ENCODE measurements at regions not wholly inside any gene's neighbourhood (a gene's known extent, or its start where the extent isn't known, plus 50 kb on each side); places are given as distances from the start of the nearest gene placed in this dataset.

- DNase-seq (ENCODE audit: low read depth): no peak
These were observed 559.9 kb downstream of the EPM2A start for GRCh38 chr6:145175470-145175869.

DNA sequence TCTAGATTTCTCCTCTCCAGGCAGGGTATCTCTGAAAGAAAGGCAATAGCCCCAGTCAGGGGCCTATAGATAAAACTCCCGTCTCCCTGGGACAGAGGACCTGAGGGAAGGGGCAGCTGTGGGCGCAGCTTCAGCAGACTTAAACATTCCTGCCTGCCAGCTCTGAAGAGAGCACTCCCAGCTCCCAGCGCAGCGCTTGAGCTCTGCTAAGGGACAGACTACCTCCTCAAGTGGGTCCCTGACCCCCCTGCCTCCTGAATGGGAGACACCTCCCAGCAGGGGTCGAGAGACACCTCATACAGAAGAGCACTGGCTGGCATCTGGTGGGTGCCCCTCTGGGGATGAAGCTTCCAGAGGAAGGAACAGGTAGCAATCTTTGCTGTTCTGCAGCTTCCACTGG is 556.9 kb downstream of the EPM2A start:
- no peak for DNase-seq (ENCODE audit: low read depth)

- no peak for DNase-seq (ENCODE audit: low read depth)
These were observed 547.7 kb downstream of the EPM2A start for GRCh38 chr6:145187491-145188206.

DNA sequence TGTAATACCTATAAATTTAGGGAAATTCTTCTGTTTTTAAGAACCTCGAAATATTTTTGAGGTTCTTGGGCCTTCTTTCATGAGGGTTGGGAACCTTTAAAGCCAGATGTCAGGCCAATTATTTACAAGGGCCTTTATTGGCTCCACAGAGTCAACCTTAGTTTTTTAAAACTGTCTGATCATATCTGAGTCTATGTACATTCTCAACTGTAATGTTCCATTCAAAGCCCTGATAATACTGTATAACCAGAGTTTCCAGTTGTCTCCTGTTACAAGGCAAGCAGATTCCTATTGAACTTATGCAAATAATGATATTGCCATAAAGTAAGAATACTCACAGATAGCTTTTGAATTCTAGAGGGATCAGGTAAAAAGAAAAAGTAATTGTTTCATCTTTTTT is 545.5 kb downstream of the EPM2A start:
- no peak for DNase-seq (ENCODE audit: low read depth)

GRCh38 chr6:145194389-145194788 is 540.9 kb downstream of the EPM2A start:
- DNase-seq (ENCODE audit: low read depth): no peak

DNA sequence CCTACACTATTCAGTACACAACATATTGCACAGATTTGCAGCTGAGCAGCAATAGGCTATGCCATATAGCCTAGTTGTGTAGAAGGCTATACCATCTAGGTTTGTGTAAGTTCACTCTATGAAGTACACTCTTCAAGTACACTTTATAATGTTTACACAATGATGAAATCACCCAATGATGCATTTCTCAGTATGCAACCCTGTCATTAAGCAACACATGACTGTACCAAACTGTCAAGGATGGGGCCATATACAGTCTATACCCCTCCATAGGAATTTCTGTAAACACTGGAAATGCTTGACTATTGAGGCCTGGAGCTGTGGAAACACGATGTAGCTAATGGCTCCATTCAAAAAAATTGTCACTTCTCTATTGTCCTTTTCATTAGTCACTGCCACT is 535.4 kb downstream of the EPM2A start:
- DNase-seq (ENCODE audit: low read depth): no peak

GRCh38 chr6:145204301-145204700 is 531.0 kb downstream of the EPM2A start:
- no peak for DNase-seq (ENCODE audit: low read depth)

DNA sequence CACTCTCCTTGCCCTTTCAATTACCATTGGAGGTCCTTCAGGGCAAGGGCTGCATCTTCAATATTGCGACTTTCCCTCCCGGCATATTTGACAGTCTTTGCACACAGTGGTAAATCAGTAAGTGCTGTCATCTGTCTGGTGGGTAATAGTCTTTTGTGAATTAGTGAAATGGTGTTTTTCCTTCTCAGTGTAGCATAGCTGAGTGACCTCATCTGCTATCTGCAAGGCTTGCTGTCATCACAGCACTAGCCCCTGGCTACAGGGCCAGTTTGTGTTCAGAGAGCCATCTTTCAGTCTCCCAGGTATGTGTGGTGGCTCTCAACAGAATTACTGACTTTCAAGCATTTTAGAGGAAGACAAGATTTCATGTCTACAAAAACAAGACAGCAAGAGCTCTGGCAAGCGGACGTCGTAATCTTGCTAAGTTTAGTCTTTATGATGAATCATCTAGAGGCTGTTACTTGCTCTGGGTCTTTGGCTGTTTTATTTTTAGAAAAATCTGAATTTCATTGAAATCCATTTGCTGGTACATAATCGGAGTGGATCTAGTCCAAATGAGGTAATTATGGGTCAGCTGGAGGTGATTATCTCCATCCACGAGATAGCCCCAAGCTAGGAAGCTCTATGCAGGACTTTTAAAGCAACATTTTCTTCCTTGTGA is 528.9 kb downstream of the EPM2A start:
- DNase-seq (ENCODE audit: low read depth): no peak

DNA sequence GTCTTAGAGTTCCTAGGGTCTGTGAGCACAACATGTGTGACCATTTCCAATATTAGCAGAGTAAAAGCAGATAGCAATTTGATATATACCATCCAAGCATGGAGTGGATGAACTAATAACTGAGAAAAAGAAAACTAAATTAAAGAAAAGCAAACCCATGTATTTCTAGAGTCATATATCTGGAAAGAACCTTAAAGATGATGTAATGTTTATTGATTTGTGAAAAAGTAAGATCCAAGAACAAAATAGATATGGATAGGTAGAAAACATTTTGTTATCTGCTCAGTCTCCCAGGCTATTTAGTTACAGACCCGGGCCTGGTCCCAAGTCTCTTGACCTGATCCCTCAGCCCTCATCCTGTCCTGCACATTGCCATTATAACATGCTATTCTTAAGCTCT is 526.8 kb downstream of the EPM2A start:
- DNase-seq (ENCODE audit: low read depth): no peak

DNA sequence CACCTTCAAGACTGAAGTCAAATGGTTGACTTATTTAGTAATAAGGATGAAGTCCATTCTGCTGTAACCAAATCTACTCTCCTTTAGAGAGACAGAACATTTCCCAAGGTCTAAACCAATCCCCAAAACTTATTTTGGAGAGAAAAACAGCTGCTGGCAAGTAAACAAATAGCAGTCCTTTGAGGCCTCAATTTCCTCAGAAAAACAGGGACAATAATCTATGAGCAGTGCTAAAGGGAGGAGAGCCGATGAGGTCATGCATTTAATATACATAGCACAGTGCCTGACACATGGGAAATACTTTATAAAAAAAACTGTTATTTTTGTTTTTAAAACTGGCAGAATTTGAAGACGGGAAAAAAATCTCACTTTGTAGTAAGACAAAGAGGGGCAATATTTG is 526.0 kb downstream of the EPM2A start:
- no peak for DNase-seq (ENCODE audit: low read depth)

DNA sequence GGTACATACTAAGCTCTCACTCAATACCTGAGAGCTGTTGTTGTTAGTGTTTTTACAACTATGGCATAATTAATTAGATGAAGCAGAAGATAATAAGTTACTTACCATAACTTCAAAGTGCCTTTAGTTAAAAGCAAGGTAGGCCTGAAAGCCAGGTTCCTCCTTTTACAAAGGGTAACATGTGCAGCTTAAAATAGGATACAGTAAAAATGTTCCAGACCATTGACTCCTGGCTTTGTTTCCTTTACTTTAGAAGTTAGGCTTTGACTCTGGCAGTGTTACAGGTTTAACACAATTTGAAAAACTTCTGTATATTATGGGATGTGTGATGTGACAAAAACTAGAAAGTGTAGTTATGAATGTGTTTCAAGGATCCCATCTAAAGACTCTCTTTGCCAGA is 522.5 kb downstream of the EPM2A start:
- DNase-seq (ENCODE audit: low read depth): no peak

- no peak for DNase-seq (ENCODE audit: low read depth)
These were observed 521.7 kb downstream of the EPM2A start for GRCh38 chr6:145213614-145214013.

DNA sequence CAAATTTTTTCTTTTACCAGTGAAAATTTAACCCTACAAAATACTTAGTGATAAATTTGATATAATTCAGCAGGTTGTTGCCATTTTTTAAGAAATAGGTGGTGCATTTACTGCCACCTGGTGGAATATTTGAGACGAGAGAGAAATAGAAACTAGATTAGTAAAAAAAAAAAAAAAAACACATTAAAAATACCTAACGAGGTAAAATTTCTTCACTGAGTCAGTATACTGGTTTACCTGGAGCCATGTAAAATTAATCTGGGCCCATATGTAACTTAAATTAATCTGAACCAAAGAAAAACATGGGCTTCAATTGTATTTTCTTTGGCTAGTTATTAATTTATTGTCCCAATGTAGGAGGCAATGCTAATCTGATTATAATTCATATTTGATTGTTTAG is 520.8 kb downstream of the EPM2A start:
- no peak for DNase-seq (ENCODE audit: low read depth)

DNA sequence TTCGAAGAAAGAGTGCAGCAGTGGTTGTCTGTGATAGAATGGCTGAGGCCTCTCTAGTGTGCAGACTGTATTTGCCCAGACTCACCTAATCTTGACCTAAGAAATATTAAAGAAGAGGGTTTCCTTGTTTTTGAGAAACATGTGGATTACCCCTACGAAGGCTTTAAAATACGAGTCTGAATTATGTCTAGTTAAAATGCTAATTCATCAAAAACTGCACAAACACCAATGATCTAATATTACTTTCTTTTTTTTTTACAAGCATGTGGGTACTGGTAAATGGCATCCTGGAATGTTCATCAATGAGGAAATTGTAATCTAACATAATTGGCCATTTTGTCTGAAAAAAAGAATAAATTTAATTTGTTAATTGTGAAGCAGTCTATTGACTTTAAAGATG is 510.9 kb downstream of the EPM2A start:
- DNase-seq (ENCODE audit: low read depth): no peak

- no peak for DNase-seq (ENCODE audit: low read depth)
These were observed 509.8 kb downstream of the EPM2A start for GRCh38 chr6:145225500-145225899.

DNA sequence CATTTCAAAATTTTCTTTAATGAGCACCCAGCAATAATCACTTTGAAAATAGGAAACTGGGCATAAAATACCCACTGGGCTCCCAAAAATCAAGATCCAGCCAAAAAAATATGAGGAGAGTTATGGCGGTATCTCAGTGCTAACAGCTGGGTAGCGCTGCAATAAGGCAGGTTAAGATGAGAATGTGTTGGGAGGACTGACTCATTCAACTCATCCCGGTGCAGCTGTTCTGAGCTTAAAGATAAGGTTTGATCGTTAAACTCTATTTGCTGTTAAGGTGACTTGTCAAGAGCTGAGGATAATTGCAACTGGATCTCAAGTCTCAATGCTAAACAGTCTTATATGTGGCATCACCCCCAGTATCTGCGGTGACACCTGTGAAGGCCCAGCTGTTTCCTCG is 507.7 kb downstream of the EPM2A start:
- DNase-seq (ENCODE audit: low read depth): no peak

- no peak for DNase-seq (ENCODE audit: low read depth)
These were observed 506.2 kb downstream of the EPM2A start for GRCh38 chr6:145228962-145229582.

DNA sequence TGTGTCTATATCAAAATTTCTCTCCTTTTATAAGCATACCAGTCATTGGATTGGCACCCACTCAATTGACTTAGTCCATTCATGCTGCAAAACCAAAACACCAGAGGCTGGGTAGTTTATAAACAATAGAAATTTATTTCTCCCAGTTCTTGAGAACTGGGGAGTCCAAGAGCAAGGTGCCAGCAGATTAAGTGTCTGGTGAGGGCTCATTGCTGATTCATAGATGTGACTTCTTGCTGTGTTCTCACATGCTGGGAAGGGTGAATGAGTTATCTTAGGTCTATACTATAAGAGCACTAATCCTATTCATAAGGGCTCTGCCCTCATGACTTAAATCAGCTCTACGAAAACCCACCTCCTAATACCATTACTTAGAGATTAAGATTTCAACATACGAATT is 501.4 kb downstream of the EPM2A start:
- DNase-seq (ENCODE audit: low read depth): no peak

DNA sequence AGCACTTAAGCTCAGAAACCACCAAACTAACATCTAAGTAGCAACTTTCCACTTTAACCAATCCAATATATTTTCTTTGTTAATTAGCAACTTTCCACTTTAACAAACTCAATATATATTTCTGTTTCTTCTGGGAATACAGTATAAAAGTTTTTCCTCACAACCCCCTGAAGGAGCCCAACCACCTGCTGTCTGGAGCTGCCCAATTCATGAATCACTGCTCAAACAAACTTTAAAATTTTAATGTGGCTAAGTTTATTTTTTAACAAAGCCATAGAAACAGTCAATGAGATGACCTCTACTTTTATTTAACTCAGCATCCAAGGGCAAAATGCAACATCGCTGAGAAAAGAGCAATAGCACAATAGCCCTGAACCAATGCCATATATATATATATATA is 500.1 kb downstream of the EPM2A start:
- no peak for DNase-seq (ENCODE audit: low read depth)

GRCh38 chr6:145238787-145239186 is 496.5 kb downstream of the EPM2A start:
- no peak for DNase-seq (ENCODE audit: low read depth)

DNA sequence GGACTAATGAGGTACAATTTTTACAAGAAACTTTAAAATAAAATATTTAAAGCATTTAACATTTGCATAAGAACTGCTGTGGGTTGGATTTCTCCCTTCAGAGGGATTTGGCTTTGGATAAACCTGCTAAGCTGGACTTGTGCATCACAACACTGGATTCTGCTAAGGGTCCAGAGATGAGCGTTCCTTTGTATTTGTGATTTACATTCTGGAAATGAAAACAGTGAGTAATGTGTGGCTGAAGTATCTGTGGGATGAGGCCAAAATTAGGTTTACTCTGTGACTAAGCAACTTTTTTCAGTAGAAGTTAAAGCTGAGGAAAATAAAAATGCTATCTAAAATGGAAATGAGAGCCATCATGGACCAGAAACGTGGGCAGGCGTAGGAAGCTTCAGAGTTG is 494.3 kb downstream of the EPM2A start:
- no peak for DNase-seq (ENCODE audit: low read depth)

- no peak for DNase-seq (ENCODE audit: low read depth)
These were observed 493.6 kb downstream of the EPM2A start for GRCh38 chr6:145241721-145242120.

DNA sequence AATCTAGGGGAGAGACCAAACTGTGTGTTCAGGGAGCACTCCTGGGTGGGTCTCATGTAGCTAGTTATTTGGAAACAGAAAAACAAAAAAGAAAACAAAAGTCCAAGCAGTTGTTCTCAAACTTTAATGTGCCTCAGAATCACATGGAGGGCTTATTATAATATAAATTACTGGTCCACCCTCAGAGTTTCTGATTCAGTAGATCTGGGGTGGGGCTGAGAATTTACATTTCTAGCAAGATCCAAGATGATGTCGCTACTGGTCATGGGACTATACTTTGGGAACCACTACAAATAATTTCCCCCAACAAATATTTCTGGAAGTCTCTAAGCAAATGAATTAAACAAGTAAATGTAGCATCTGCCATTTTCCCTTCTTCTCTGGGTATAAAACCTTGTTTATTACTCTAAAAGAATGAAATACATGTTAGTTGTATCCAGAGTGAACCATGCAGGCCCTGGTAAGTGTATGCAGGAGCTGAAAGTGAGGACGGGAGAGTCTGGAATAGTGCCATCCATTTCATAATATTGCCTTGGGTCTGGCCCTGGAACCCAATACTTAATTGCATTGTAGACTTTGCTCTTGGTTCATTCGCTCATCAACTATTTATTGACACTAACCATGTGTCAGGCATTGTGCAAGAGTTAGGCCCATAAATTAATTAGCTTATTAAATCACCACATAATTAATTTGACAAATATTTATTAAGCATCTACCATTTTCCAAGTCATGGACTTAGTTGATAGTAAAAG is 490.8 kb downstream of the EPM2A start:
- no peak for DNase-seq (ENCODE audit: low read depth)

Measured in activated T-helper 9 cell treated with anti-CD3 and anti-CD28 coated beads, Interleukin-2, amount 50 U/mL, for 16 hours (primary cell).